Stomach smooth muscle (tissue), 2 donors: ENCODE measurements at regions not wholly inside any gene's neighbourhood (a gene's known extent, or its start where the extent isn't known, plus 50 kb on each side); places are given as distances from the start of the nearest gene placed in this dataset.
"Not testable (repeated sequence)": the region's sequence is repeated elsewhere in the genome, so short reads cannot be mapped to it uniquely, and the experiment has no call there.

Experiments used
- H3K27ac ChIP-seq: one replicate; pipeline ENCODE4 v1.7.0; 2013; ENCODE audit warnings: mild to moderate bottlenecking, low read length, inconsistent platforms
- H3K27me3 ChIP-seq, 2 donors: one replicate each; pipeline ENCODE4 v1.7.0; 2013; ENCODE audit warnings: low read length in 2 of 2; ENCODE audit not compliant: insufficient read depth in 2 of 2, control insufficient read depth in 1 of 2
- H3K36me3 ChIP-seq, 2 donors: one replicate each; pipeline ENCODE4 v1.7.0; 2013; ENCODE audit warnings: low read length in 2 of 2; ENCODE audit not compliant: control insufficient read depth in 2 of 2, insufficient read depth in 2 of 2
- H3K4me1 ChIP-seq: one replicate; pipeline ENCODE4 v1.7.0; 2013; ENCODE audit warnings: low read length; ENCODE audit not compliant: control insufficient read depth, insufficient read depth
- H3K4me3 ChIP-seq, 2 donors: one replicate each; pipeline ENCODE4 v1.7.0; 2013; ENCODE audit warnings: low read length in 2 of 2
- H3K9ac ChIP-seq, 2 donors: one replicate each; pipeline ENCODE4 v1.7.0; 2013; ENCODE audit warnings: low read length in 2 of 2, mild to moderate bottlenecking in 1 of 2
- H3K9me3 ChIP-seq, 2 donors: one replicate each; pipeline ENCODE4 v1.7.0; 2013; ENCODE audit warnings: low read length in 2 of 2; ENCODE audit not compliant: control insufficient read depth in 2 of 2
- donor health status: healthy.
- donor health status: Pancreatic carcinoma.

DNA sequence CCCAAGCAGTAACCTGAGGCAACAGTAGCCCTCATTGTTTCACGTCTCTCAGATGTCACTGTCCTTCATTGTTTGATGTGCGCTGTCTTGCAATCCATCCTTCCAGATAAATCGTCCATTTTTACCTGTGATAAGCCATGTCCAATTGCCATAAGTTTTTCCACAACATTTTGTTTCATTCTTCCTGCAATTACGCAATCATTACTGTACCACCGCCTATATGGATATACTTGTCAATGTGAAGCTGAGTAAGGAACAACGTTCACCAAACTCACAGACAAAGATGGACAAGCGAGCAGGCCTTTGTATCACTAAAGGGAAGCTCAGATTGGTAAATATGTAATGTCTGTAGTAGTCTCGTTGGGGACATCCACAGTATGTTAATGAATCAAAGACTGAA, 452.5 kb upstream of the NDN start:
- H3K4me1 ChIP-seq, H3K9me3 ChIP-seq, H3K4me3 ChIP-seq, H3K27me3 ChIP-seq, H3K9ac ChIP-seq, H3K27ac ChIP-seq, H3K36me3 ChIP-seq: not testable (repeated sequence)

DNA sequence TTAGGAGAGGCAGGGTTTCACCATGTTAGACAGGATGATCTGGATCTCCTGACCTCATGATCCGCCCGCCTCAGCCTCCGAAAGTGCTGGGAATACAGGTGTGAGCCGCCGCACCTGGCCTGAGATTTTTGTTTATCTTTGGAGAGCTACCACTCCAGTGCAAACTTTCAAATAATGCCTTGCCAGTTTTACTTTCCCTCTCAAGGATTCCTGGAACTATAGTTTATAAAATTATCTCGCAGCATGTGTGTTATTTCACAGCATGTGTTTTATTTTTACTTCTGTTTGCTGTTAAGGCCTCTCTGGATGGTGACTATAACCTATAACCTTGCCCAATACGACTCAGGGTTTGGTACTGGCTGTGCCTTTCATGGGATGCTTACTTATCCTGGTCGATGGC, 458.0 kb upstream of the NDN start:
- not testable (repeated sequence) for H3K27ac ChIP-seq

GRCh38 chr15:24146251-24146650, 459.1 kb upstream of the NDN start:
- Histone ChIP-seq H3K4me1 (no peaks in the 10 kb centered on the region), H3K9ac (no peak overlapping the region), H3K27ac (no peak overlapping the region), H3K9me3 (no peaks in the 10 kb centered on the region), H3K36me3 (no peaks in the 10 kb centered on the region), H3K4me3 (no peak overlapping the region), H3K27me3 (no peaks in the 10 kb centered on the region)

More for the DNA sequence above, 458.0 kb upstream of the NDN start:
- not testable (repeated sequence) for H3K27me3 ChIP-seq, H3K9me3 ChIP-seq, H3K4me3 ChIP-seq, H3K9ac ChIP-seq, H3K36me3 ChIP-seq, H3K4me1 ChIP-seq

DNA sequence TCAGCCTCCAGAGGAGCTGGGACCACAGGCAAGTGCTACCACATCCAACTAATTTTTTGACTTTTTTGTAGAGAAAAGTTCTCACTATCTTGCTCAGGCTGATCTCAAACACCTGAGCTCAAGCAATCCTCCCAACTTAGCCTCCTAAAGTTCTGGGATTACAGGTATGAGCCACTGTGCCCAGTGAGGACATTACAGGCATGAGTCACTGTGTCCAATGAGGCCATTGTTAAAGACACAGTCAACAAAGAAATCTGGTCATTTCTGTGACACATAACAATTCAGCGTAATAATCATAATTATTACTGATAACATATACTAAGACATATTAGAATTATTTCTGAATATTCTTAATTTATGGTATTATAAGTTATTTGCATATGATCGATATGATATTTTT, 463.4 kb upstream of the NDN start:
- Histone ChIP-seq H3K4me1 (no peaks in the 10 kb centered on the region), H3K4me3 (no peak overlapping the region), H3K9me3 (no peaks in the 10 kb centered on the region), H3K27ac (no peak overlapping the region), H3K9ac (no peak overlapping the region), H3K27me3 (no peaks in the 10 kb centered on the region), H3K36me3 (no peaks in the 10 kb centered on the region)

- not testable (repeated sequence) for H3K9me3 ChIP-seq, H3K27ac ChIP-seq, H3K9ac ChIP-seq, H3K27me3 ChIP-seq, H3K4me3 ChIP-seq, H3K36me3 ChIP-seq, H3K4me1 ChIP-seq
These were observed 471.2 kb upstream of the NDN start for GRCh38 chr15:24158306-24158705.

GRCh38 chr15:24165512-24165911, 478.4 kb upstream of the NDN start:
- not testable (repeated sequence) for H3K4me1 ChIP-seq, H3K9ac ChIP-seq, H3K4me3 ChIP-seq, H3K27ac ChIP-seq, H3K36me3 ChIP-seq, H3K27me3 ChIP-seq, H3K9me3 ChIP-seq

GRCh38 chr15:24202297-24202696, 473.3 kb upstream of the NPAP1 start:
- H3K4me3 ChIP-seq, H3K9ac ChIP-seq, H3K9me3 ChIP-seq, H3K27ac ChIP-seq, H3K27me3 ChIP-seq, H3K4me1 ChIP-seq, H3K36me3 ChIP-seq: not testable (repeated sequence)

DNA sequence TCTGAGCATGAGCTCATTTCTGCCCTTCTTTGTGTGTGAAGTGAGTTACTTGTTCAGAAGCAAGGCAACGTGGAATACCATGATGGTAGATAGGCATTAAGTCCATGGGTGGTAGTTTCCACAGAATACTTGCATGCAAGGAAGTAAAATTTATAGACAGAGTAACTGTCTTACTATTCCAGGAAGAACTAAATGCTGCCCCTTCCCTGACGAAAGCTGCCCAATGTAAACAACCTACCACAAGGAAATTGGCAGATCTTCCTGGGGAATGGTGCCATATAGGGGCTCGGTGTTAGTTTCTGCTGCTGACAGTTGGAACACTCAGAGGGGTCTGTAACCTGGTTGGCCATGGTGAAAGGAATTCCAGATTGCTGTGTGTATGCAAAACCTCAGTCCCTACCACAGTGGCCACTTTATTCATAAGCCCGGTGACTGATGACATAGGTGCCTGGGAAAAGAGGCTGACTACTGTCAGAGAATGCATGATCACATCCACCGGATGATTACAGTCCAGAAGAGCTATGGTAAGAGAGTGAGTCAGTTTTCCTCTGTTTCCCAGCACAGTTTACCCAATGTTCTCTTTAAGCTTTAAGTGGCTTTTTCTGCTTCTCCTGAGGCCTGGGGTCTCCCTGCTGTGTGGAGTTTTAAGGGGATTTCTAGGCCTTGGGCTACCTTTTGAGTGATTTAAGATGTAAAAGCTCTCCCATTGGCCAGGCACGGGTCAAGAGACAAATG, 463.7 kb upstream of the NPAP1 start:
- not testable (repeated sequence) for H3K9ac ChIP-seq, H3K36me3 ChIP-seq, H3K27ac ChIP-seq, H3K27me3 ChIP-seq, H3K4me1 ChIP-seq, H3K9me3 ChIP-seq, H3K4me3 ChIP-seq

DNA sequence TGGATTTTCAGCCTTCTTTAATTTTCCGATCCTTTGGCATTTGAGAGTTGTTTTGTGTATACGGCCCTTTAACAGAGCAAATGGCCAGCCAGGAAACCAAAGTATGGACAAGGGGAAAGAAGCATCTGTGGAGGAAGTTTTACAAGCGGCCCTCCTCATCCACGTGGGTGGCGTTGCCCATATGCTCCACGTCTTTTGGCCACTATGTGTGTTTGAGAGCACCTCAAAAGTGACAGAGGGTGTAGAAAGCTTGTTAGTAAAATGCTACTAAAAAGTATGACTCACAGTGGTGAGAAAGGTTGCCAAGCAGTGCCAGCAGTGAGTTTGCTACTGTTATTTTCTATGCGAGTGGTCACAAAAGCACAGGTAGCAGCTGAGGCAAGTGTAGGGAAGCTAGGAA, 451.8 kb upstream of the NPAP1 start:
- no peaks in the 10 kb centered on the region for H3K4me1 ChIP-seq
- no peaks in the 10 kb centered on the region for H3K36me3 ChIP-seq
- H3K27me3 ChIP-seq = no peaks in the 10 kb centered on the region
- H3K9me3 ChIP-seq = no peaks in the 10 kb centered on the region
- no peak overlapping the region for H3K27ac ChIP-seq
- H3K9ac ChIP-seq = no peak overlapping the region
- no peak overlapping the region for H3K4me3 ChIP-seq

DNA sequence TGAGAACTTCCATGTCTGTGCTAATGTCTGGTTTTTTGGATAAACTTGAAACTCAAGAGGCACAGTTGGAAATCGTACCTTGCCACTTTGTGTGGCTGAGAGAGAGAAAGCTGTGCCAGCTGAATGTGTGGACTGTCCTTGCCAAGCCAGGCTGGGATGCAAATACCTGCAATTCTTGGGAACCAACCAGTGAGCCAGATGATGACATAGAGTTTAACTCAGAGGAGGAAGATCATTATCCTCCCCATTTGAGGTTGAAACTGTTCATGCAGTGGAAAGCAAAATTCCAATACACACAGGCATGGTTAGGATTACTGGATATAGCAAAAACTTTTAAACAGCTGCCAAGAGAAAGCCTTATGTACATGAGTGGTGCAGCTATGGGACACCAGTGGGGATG, 451.4 kb upstream of the NPAP1 start:
- no peaks in the 10 kb centered on the region for H3K27me3 ChIP-seq
- H3K4me1 ChIP-seq = no peaks in the 10 kb centered on the region
- no peak overlapping the region for H3K4me3 ChIP-seq
- no peak overlapping the region for H3K9ac ChIP-seq
- no peak overlapping the region for H3K27ac ChIP-seq
- no peaks in the 10 kb centered on the region for H3K36me3 ChIP-seq
- no peaks in the 10 kb centered on the region for H3K9me3 ChIP-seq

- not testable (repeated sequence) for H3K4me3 ChIP-seq, H3K27ac ChIP-seq, H3K9me3 ChIP-seq, H3K4me1 ChIP-seq, H3K36me3 ChIP-seq, H3K9ac ChIP-seq, H3K27me3 ChIP-seq
These were observed 446.7 kb upstream of the NPAP1 start for GRCh38 chr15:24228922-24229321.
